HG03520 (cell line): ENCODE measurements at regions not wholly inside any gene's neighbourhood (a gene's known extent, or its start where the extent isn't known, plus 50 kb on each side); places are given as distances from the start of the nearest gene placed in this dataset.

Source experiments
- ATAC-seq: cut with Tn5 transposase; IDR thresholded peaks from one replicate; pipeline ENCODE4 v1.9.1; 2021; ENCODE audit warnings: mild to moderate bottlenecking, moderate library complexity; ENCODE audit not compliant: unreplicated experiment

DNA sequence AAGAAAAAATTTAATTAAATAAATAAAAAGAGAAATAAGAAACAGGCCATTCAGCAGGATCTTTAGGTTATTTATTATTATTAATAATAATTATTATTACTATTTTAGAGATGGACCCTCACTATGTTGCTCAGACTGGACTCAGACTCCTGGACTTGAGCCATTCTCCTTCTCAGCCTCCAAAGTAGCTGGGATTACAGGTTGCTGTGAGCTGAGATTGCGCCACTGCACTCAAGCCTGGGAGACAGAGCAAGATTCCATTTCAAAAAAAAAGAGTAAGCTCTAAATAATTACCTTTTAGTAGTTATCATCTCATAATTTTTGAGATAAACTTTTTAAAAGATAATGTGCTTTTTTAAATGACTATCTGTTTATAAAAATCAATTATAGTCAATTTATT, 1102.8 kb upstream of the GJE1 start:
- ATAC-seq: no peak

DNA sequence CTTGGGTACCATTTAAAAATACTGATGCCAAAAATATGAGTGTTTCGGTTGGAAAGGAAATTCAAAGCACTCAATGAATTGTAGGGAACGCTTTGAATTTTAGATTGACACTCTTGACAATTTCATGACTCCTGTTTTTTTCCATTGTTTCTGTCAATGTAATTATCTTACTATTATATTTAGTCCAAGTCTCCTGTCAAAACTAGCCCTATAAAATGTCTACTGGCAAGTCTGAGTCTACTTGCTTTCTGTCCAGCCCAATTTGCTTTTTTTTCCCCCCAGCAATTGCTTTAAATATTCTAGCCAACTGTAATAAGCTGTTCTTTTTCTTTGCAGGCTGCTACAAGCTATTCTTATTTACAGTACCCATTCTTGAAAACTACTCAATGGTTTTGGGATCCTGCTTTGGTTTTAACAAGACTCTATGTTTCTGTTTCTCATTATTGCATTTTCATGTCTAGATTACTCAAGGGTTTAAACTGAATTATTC, 1103.9 kb upstream of the GJE1 start:
- no peak for ATAC-seq

DNA sequence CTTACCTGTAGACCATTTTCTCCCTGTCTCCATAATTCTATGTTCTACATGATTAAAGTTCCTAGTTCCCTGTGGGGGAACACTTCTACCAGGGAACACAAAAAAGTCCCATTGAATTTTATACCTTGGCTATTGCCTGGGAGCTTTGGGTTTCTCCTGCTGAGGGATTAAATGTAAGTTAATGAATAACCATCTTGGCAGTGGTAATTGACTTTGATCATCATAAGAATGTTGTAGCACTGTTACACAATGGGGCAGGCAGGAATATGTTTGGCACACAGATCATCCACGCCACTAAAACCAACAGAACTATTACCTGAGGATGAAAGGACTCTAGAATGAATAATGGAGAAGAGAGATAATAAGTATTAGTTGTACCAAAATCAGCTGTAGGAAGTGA, 1106.2 kb upstream of the GJE1 start:
- no peak for ATAC-seq

DNA sequence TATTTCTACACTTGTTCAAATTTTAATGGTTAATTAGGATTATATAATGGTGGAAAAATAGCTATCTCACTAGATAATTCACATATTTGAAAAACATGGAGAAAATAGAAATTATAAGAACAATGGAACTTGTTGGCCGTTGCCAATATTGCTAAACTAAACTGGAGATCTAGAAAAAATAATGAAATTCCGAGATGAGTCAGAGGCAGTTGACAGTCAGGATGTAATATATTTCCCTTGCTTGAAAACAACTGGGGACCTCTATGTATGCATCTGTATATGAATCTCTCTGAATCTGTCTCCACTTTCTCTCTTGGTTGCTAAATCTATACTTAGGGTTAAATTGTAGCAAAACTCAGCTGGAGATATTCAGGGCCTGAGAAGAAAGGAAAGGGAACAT, 1108.2 kb upstream of the GJE1 start:
- no peak for ATAC-seq

DNA sequence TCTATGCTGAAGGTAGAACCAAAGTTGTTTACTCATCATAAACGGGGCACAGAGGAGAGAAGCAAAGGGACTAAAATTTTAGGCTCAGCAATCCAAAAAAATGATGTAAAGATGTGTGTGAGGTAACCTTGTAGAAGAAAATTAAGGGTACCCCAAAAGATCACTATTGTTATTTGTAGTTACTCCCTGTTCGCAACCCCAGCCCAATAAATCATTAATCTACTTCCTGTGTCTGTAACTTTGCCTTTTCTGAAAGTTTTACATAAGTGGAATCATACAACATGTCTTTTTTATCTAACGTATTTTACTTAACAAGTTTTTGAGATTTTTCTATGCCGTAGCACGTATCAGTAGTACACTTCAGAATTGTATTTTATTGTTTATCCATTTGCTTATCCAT, 1114.8 kb upstream of the GJE1 start:
- ATAC-seq: no peak

DNA sequence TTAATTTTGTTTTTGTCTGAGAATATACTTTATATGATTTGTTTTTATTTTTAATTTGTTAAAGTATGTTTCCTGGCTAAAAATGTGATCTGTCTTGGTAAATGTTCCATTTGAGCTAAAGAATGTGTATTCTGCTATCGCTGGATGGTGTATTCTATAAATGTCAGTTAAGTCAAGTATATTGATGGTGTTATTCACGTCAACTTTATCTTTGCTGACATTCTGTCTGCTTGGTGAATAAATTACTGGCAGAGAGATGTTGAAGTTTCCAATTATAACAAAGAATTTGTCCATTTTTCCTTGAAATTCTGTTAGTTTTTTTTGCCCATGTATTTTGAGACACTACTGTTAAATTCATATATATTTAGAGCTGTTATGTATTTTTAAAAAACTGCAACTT, 1131.8 kb upstream of the GJE1 start:
- ATAC-seq: no peak

DNA sequence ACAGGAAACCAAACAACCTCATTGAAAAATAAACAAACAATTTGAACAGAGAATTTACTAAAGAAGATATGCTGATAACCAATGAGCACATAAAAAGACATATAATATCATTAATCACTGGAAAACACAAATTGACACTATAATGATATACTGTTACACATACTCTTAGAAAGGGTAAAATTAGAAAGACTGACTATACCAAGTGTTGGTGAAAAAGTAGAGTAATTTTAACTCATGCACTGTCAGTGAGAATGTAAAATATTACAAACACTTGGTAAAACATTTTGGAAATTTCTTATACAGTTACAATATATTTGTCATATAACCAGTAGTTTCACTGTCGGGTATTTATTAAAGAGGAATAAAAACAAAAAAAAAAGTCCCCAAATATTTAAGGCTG, 1139.2 kb upstream of the GJE1 start:
- no peak for ATAC-seq

DNA sequence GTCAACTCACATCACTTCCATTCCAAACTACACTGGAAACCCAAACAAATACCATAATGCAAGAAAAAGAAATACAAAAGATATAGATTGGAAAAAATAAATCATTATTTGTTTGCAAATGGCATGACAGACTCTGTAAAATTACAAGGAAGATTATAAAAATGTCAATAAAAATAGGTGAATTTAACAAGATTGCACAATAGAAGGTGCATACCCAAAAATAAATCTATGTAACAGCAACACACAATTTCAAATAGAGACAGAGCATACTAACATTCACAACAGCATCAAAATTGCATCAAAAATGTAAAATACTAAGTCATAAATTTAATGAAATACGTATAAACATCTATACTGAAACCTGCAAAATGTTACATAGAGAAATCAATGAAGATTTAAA, 1140.0 kb upstream of the GJE1 start:
- no peak for ATAC-seq

DNA sequence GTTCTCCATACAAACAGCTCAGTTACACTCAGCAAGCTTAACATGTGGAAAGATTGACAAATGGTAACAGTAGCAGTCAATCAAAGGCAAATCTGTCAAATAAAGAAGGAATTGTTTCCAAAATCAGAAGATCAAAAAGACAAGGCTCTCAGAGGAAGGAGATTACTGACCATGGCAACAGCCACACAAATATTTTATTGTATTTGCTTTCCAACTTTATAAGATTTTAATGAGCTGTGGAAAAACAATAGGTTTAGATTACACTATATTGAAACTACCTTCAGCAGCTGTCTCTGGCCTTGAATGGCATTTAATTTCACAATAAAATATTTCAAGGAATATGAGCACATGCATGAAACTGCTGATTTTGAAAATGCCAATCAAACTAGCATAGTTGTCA, 1143.9 kb upstream of the GJE1 start:
- ATAC-seq: no peak

DNA sequence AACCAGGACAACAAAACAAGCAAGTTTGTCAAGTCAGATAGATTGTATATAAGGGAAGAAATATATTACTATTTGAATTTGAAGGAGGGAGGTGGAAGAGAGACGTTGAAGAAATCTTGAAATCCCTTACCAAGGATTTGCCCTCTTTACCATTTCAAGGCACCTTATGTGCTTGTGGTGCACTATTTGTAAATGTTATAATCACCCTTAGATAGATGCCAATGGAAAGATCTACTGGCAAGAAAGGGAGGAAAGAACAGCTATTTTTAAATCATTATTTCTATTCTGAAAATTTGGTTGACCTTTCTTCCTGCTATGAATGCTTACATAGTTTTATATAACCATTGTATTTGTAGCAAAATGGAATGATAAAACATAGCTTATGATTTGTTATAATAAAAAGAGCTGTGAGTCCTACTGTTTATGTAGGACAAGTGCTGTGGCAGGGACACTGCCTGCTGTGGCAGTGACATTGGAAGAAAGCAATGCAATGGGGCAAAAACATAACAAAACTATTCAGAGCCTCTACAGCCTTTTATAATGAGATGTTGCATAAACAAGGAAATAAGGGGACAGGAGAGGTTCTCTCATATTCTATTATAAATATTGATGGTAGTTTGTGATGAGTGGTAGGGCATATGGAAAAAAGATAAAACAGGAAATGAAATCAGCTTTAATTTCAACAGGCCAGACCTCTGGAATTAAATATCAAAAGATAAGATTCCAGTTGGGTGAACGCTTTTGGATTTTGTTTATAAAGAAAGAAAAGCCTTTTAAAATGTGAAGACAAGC, 1145.2 kb upstream of the GJE1 start:
- ATAC-seq: no peak

DNA sequence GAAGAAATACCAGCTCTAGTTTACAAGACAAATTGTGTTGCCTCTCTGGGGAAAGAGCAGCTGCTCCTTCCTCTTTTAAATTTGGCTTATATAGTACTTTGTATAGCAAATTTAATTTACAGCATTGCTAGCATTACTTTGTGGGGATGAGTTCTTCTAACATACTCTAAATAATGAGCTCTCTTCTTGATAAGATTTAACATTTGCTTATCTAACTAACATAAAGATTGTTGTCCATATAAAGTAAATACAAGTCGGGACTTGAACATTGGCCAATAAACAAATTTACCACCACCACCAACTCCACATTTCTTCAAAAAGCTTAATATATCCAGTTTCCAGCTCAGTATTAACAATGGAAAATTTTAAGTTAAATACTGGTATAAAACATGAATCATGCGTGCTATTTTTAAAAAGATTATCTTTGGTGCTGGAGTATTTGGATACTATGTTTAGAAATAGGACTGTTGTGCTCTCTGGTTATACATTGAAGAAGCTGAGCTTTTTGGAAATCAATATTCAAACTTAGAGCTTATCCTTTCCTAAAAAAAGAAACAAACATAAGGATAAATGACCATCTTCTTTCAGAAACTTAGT, 1146.9 kb upstream of the GJE1 start:
- no peak for ATAC-seq

DNA sequence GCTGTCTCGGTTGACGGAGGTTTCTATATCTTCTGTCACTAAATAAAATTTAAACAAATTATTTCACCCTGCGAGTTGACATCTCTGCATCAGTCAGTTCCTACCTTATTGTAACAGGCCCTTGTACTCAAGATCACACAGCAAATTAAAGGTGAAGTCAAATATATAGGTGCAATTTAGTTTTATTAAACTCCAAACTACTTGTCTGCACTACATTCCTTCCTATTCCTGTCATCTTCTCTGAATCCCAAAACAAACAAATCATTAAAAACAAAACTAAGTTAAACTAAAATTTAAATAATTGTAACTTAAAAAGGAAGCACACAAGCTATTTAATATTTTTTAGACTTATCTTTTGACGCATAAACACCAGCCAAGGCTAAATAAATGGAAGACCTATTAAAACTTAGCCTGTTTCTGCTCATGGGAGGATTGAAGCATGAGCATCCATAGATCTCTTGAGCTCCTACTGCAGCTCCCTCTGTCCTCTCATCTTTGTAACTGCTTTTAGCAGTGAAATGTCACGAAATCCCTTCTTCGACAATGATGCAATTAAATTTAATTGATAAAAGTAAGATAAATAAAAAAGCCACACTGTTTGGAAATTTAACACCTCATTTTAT, 1152.3 kb upstream of the GJE1 start:
- ATAC-seq: no peak

DNA sequence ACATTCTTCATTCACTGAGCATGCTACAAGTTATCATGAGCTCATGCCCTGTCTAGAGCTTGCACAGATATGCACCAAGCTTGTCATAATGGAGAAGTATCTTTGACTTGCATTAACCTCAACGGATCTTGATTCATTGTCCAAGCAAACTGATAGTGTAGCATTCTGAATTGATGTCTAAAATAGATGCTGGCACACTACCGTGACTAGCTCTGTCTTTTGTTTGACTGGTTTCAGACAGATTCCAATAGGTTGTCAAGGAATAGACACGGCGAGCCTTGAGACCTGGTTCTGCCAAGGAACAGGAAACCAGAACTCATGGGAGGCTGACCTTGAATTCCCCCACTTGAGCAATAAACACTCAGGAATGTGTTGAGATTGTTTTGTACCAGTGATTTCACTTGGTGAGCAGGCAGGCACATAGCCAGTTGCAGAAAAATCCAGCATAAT, 1153.1 kb upstream of the GJE1 start:
- ATAC-seq: no peak

DNA sequence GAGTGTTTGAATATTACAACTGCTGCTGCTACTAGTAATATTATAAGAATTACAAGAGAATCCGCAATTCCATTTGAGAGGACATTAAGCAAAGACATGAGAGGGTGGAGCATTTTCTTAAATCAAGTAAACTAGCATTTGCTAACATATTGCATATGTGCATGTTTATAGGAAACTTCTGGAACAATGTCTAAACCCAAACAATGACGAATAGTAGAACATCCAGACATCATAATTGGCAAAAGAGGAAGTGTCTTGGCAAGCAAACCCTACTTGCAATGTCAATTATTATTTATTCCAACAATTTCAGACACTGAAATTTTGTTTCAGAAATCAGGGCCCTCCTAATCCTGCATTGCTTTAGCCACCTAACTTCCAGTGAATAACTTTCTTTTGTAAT, 1155.3 kb upstream of the GJE1 start:
- ATAC-seq: no peak

DNA sequence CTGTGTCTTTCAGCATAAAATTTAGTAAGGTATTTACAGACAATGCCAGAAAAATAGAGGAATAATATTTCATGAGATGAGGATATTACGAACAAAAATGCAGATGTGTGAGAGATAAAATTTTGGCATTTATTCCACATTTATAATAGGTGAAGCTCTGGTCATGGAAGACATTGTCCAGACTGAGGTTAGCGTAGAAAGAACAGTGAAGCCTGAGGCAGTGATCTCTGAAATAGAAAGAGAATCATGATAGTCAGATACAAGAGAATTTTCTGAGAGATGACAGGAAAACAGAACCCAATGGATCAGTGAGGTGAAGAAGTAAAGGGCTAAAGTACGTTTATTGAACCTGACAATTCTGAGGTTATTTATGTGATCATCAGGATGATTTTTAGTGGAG, 1155.9 kb upstream of the GJE1 start:
- no peak for ATAC-seq

DNA sequence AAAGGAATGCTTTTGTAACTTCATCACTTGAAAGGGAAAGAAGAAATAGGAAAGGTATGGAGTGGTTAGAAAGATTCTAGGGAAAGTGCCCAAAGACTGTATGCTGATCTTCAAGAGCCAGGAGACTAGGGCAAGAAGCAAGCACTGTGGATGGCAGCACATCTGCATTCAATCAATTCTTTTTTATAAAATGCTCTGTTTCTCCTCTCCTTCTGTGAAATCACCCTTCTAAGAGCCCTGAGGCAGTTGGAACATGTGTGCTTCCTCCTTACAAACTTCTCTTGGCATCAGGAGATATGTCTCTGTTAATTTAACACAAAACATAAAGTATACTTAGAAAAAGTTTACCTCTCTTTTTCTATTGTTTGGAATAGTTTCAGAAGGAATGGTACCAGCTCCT, 1162.2 kb upstream of the GJE1 start:
- no peak for ATAC-seq

DNA sequence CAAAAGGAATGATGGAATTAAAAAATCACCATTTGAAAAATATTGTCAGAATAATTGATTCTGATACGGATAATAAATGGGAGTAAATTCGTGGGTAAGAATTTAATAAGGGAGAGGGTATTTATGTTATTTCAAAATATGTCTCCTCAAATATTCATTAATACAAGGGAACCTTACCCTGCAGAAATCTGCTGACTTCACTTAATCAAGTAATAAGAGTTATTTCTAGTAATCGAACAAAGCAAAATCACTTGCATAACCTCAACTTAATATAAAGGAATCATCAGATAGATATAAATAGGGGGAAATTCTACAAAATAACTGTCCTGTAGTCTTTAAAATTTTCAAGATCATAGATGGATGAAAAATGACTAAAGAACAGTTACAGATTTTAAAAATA, 1164.7 kb upstream of the GJE1 start:
- ATAC-seq: no peak

DNA sequence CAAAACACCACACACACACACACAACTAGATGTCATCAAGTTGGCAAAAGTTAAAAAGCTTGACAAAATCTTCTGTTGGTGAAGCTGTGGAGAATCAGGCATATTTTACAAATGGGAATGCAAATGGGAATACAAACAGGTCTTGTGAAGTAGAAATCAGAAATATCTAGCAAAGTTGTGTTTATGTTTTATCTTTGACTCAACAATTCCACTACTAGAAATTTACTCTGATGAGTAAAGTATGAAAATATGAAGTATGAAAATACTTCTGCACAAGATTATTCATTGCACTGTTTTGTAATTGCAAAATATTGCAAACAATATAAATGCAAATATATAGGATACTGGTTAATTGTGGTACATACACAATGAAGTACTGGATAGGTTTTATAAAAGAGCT, 1166.0 kb upstream of the GJE1 start:
- ATAC-seq: no peak

DNA sequence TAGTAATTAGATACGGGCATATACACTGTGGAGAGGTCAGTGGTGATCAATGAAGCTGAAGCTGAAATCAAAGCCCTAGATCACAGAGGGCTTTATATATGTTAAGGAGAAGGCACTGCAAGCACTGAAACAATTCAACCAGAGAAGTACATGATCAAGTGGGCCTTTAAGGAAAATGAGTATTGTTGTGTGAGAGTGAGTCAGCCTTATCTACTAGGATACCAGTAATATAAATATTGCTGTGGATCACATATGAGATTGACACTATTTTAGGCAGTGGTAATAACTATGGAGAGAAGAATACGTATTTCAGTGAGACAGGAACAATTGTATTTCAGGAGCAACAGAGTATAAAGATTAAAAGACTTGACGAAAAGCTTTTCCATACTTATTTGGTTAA, 1172.2 kb upstream of the GJE1 start:
- no peak for ATAC-seq

DNA sequence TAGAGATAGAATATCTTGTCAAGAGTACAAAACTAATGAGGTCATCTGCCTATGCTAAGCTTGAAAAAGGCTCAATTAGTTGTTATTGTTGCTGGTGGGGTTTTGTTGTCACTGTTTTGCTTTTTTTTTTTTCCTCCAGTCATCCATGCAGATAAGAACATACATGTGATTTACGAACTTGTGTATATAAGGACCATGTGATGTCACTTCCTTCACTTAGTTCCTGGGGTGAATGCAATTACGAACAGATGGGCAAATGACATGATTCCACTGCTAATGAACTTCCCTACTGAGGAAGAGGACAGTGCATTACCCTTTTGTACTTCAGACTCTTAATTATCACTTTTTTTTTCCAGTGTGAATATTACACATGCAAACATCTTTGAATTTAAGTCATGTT, 1175.3 kb upstream of the GJE1 start:
- ATAC-seq: no peak

DNA sequence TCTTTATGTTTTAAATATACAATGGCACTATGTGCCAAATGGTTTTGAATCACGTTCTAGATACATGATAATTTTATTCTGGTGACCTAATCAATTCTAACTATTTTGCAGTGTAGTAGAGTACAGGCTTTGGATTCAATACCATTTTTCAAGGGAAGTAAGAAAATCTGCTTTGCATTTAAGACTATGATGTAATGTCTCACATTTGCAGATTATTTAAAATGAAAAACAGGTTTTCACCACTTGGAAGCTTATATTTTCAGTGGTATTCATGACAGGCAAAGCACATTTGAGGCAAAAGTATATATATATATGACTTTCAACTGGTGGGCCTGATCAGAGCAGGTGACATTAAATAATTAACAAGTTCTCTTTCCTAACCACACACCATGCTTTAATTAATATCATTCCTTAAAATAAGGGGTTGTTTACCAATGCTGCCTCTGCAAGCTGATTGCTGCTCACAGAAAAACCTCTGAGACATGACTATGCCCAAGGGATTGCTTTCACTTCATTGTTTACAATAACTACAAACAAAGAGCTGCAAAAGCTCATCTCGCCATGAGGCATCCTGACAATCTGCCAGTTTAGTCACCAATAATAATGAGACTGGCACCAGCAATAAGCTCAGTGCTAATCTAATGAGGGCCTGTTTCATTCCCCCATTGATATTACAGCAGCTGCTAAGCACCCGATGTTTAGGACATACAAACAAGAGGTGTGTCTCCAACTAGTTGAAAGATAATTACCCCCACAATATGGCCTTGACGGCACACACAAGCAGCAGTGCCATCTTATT, 1176.0 kb upstream of the GJE1 start:
- no peak for ATAC-seq
